Neural cell (in vitro differentiated cells): ENCODE measurements at regions not wholly inside any gene's neighbourhood (a gene's known extent, or its start where the extent isn't known, plus 50 kb on each side); places are given as distances from the start of the nearest gene placed in this dataset.

Experiments
- EP300 ChIP-seq: fragments of 450-650 bp; conservative IDR thresholded peaks from 2 replicates; pipeline ENCODE4 v1.6.1; 2014; ENCODE audit warnings: antibody characterized with exemption, mild to moderate bottlenecking, moderate library complexity; ENCODE audit not compliant: poor library complexity, severe bottlenecking
- EZH2 ChIP-seq: fragments of 200-600, 300-800 bp; shearing (Covaris generic), sonication (generic); IDR thresholded peaks from 2 replicates; pipeline ENCODE4 v1.6.1; 2014; ENCODE audit warnings: antibody characterized with exemption, low read length, borderline replicate concordance, mild to moderate bottlenecking; ENCODE audit not compliant: insufficient read depth, poor library complexity, severe bottlenecking
- MXI1 ChIP-seq: fragments of 450-650 bp; conservative IDR thresholded peaks from 2 replicates; pipeline ENCODE4 v1.6.1; 2014; ENCODE audit warnings: antibody characterized with exemption, mild to moderate bottlenecking; ENCODE audit not compliant: poor library complexity, severe bottlenecking
- POLR2AphosphoS5 ChIP-seq: IDR thresholded peaks from 2 replicates; pipeline ENCODE4 v1.6.1; 2012
- RAD21 ChIP-seq: fragments of 450-650 bp; conservative IDR thresholded peaks from 2 replicates; pipeline ENCODE4 v1.6.1; 2014; ENCODE audit warnings: antibody characterized with exemption, mild to moderate bottlenecking, moderate library complexity
- SMC3 ChIP-seq: fragments of 450-650 bp; conservative IDR thresholded peaks from 2 replicates; pipeline ENCODE4 v1.6.1; 2014; ENCODE audit warnings: antibody characterized with exemption, mild to moderate bottlenecking, moderate library complexity; ENCODE audit not compliant: poor library complexity
- TAF1 ChIP-seq: IDR thresholded peaks from 2 replicates; pipeline ENCODE4 v1.6.1; 2012; ENCODE audit warnings: low read depth
- TF ChIP-seq, protein P1 (sequence below): fragments of 450-650 bp; IDR thresholded peaks from 2 replicates; pipeline ENCODE4 v1.5.1; 2014; ENCODE audit warnings: antibody characterized with exemption, mild to moderate bottlenecking, moderate library complexity; ENCODE audit not compliant: poor library complexity, severe bottlenecking
- TF ChIP-seq, protein P2 (sequence below): IDR thresholded peaks from 2 replicates; pipeline ENCODE4 v1.6.1; 2012; ENCODE audit warnings: borderline replicate concordance

DNA sequence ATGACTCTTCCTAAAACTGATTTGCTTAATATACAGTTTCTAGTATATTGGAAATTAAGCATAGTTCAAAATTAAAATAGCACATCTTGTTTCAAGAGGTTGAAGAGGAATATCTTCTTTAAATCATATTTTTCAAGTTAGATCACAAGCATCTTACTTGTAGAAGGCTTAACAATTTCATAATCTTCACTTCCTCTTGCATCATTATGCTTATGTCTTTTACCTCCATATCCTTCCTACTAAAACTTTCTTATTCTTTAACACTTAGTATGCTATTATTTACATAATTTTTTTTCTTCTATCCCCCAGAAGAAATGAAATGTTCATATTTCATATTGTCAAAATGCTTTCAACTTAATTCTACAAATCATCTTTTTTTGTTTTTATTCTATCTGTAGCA lies 1354.9 kb upstream of the TMEFF2 start:
- TF ChIP-seq, protein P1, sequence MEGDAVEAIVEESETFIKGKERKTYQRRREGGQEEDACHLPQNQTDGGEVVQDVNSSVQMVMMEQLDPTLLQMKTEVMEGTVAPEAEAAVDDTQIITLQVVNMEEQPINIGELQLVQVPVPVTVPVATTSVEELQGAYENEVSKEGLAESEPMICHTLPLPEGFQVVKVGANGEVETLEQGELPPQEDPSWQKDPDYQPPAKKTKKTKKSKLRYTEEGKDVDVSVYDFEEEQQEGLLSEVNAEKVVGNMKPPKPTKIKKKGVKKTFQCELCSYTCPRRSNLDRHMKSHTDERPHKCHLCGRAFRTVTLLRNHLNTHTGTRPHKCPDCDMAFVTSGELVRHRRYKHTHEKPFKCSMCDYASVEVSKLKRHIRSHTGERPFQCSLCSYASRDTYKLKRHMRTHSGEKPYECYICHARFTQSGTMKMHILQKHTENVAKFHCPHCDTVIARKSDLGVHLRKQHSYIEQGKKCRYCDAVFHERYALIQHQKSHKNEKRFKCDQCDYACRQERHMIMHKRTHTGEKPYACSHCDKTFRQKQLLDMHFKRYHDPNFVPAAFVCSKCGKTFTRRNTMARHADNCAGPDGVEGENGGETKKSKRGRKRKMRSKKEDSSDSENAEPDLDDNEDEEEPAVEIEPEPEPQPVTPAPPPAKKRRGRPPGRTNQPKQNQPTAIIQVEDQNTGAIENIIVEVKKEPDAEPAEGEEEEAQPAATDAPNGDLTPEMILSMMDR = no peak
- TF ChIP-seq EP300 (no peak), POLR2AphosphoS5 (no peak), EZH2 (no peak), SMC3 (no peak), RAD21 (no peak), MXI1 (no peak), TAF1 (no peak)
- TF ChIP-seq, protein P2, sequence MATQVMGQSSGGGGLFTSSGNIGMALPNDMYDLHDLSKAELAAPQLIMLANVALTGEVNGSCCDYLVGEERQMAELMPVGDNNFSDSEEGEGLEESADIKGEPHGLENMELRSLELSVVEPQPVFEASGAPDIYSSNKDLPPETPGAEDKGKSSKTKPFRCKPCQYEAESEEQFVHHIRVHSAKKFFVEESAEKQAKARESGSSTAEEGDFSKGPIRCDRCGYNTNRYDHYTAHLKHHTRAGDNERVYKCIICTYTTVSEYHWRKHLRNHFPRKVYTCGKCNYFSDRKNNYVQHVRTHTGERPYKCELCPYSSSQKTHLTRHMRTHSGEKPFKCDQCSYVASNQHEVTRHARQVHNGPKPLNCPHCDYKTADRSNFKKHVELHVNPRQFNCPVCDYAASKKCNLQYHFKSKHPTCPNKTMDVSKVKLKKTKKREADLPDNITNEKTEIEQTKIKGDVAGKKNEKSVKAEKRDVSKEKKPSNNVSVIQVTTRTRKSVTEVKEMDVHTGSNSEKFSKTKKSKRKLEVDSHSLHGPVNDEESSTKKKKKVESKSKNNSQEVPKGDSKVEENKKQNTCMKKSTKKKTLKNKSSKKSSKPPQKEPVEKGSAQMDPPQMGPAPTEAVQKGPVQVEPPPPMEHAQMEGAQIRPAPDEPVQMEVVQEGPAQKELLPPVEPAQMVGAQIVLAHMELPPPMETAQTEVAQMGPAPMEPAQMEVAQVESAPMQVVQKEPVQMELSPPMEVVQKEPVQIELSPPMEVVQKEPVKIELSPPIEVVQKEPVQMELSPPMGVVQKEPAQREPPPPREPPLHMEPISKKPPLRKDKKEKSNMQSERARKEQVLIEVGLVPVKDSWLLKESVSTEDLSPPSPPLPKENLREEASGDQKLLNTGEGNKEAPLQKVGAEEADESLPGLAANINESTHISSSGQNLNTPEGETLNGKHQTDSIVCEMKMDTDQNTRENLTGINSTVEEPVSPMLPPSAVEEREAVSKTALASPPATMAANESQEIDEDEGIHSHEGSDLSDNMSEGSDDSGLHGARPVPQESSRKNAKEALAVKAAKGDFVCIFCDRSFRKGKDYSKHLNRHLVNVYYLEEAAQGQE = no peak
